Lower lobe of right lung (tissue), 2 donors: ENCODE measurements at regions not wholly inside any gene's neighbourhood (a gene's known extent, or its start where the extent isn't known, plus 50 kb on each side); places are given as distances from the start of the nearest gene placed in this dataset.

Source experiments
- ATAC-seq, 2 donors: fragments of 200-7000 bp; cut with Tn5 transposase; one replicate each; pipeline ENCODE4 v1.9.1; 2020 to 2022; ENCODE audit warnings: mild to moderate bottlenecking in 2 of 2, moderate library complexity in 2 of 2
- DNase-seq: peaks from one replicate; pipeline ENCODE4 v3.0.0-alpha.2; 2020
- H3K27ac ChIP-seq: fragments of 200-600 bp; one replicate; pipeline ENCODE4 v1.8.0; 2022
- H3K27me3 ChIP-seq: fragments of 200-600 bp; one replicate; pipeline ENCODE4 v1.8.0; 2022; ENCODE audit warnings: low read depth
- H3K36me3 ChIP-seq: fragments of 200-600 bp; one replicate; pipeline ENCODE4 v1.8.0; 2022; ENCODE audit warnings: mild to moderate bottlenecking
- H3K4me1 ChIP-seq: fragments of 200-600 bp; one replicate; pipeline ENCODE4 v1.8.0; 2022
- H3K4me3 ChIP-seq: fragments of 200-600 bp; one replicate; pipeline ENCODE4 v1.8.0; 2022; ENCODE audit warnings: mild to moderate bottlenecking
- H3K9me3 ChIP-seq: fragments of 200-600 bp; one replicate; pipeline ENCODE4 v1.8.0; 2022
- intact Hi-C: fragments of 100-400 bp; cut with DNase I; formaldehyde crosslinking; loops from one replicate; pipeline ENCODE4 v1.11.0; 2022
- TF ChIP-seq, protein P1 (sequence below): fragments of 200-600 bp; IDR thresholded peaks from one replicate; pipeline ENCODE4 v1.8.0; 2022; ENCODE audit warnings: antibody characterized with exemption, mild to moderate bottlenecking
- donor health status: DM: no; HTN: yes; CAD: no; lungs with severe emphysema.

DNA sequence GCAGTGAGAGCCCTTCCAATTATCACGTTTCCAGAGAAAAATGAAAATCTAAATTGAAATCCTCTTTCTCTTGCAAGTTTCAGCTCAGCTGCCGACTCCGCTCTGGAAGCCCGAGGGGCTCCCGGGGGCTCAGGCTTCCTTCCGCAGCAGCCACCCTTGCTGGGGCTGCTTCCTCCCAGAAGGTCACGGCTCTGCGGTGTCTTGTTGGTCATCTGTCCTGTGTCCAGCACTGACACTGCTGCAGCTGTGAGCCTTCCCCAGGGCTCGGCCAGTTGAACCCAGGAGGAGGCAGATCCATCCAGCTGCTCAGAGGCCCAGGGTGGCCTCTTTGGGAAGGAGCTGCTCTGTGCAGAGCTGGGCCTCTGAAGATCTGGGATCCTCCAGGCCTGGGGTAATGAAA, 1337.2 kb downstream of the TBC1D22A start:
- intact Hi-C loops: no loop called here
- peaks cover 44% of the 10 kb centered on the region for H3K27me3 ChIP-seq
- TF ChIP-seq, protein P1, sequence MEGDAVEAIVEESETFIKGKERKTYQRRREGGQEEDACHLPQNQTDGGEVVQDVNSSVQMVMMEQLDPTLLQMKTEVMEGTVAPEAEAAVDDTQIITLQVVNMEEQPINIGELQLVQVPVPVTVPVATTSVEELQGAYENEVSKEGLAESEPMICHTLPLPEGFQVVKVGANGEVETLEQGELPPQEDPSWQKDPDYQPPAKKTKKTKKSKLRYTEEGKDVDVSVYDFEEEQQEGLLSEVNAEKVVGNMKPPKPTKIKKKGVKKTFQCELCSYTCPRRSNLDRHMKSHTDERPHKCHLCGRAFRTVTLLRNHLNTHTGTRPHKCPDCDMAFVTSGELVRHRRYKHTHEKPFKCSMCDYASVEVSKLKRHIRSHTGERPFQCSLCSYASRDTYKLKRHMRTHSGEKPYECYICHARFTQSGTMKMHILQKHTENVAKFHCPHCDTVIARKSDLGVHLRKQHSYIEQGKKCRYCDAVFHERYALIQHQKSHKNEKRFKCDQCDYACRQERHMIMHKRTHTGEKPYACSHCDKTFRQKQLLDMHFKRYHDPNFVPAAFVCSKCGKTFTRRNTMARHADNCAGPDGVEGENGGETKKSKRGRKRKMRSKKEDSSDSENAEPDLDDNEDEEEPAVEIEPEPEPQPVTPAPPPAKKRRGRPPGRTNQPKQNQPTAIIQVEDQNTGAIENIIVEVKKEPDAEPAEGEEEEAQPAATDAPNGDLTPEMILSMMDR: no peak
- H3K9me3 ChIP-seq: no peaks in the 10 kb centered on the region
- H3K36me3 ChIP-seq: no peaks in the 10 kb centered on the region
- H3K4me3 ChIP-seq: no peak overlapping the region
- no peak overlapping the region for H3K27ac ChIP-seq
- ATAC-seq (no peak), DNase-seq (no peak)
- H3K4me1 ChIP-seq: no peaks in the 10 kb centered on the region

DNA sequence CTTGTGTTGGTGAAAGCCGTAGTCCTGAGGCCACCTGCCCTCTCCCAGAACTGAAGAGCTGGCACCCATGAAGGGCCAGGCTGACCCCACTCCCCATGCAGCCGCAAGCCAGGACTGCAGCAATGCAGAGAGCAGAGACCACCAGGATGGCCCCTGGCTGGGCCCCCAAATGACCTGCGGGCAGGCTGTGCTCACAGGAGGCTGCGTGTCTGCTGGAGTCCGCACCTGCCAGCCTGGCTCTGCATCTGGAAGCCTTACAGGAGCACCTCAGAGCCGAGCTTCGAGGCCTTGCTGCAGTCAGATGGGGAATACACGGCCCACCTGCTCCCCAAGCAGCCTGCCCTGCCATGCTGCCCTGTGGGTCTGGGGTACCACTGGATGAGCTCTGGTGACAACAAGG, 1336.8 kb downstream of the TBC1D22A start:
- TF ChIP-seq, protein P1: no peak
- H3K27me3 ChIP-seq: peaks cover 39% of the 10 kb centered on the region
- no peaks in the 10 kb centered on the region for H3K4me1 ChIP-seq
- no peaks in the 10 kb centered on the region for H3K36me3 ChIP-seq
- intact Hi-C loops: no loop called here
- DNase-seq (no peak), ATAC-seq (no peak)
- no peak overlapping the region for H3K4me3 ChIP-seq
- no peak overlapping the region for H3K27ac ChIP-seq
- no peaks in the 10 kb centered on the region for H3K9me3 ChIP-seq

DNA sequence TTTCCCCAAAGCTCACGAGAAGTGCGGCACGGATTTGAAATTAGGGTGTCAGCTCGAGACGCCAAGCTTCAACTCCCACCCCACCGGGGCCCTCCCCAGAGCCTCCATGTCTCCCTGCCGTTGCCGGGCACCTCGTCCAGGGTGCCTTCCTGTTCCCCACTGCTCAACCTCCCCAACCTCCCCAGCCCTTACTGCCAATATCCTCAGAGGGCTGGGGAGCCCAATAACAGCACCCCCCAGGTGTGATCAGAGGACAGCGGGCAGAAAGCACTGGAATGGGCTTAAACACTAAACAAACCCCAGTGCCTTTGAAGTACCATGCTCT, 1336.4 kb downstream of the TBC1D22A start:
- Histone ChIP-seq H3K36me3 (no peaks in the 10 kb centered on the region), H3K27ac (no peak overlapping the region), H3K9me3 (no peaks in the 10 kb centered on the region), H3K27me3 (peaks cover 36% of the 10 kb centered on the region), H3K4me1 (no peaks in the 10 kb centered on the region), H3K4me3 (no peak overlapping the region)
- intact Hi-C loops: no loop called here
- ATAC-seq (no peak), DNase-seq (no peak)
- TF ChIP-seq, protein P1: no peak

DNA sequence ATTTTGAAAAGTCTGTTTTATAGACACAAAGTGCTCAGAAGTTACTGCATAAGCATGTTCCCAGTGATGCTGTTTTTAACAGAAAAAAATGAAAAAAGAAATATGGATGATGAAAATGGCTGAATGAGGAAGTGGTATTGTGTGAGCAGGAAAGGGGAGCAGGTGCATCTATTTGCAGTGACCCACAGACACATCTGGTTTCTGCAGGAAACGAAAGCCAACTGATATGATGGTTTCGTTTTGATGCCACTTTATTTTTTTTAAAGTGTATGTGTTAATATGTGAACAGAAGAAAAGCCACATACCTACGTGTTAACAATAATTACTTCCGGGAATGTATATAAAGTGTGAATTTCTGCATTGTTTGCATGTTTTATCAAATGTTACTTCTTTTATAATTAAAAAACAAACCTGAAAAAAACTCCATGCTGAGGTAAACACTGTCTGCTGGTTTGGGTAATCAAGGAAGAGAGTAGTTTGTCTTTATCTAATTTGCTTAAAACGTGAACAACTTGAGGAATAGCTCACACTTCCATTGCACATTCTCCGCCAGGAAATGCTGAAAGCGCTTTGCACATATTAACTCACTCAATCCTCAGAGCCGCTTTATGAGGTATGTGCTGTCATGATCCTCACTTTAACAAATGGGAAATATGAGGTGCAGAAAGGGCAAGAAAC, 1335.9 kb downstream of the TBC1D22A start:
- H3K27ac ChIP-seq: no peak overlapping the region
- no peak overlapping the region for H3K4me3 ChIP-seq
- no peaks in the 10 kb centered on the region for H3K4me1 ChIP-seq
- H3K36me3 ChIP-seq: no peaks in the 10 kb centered on the region
- DNase-seq: no peak
- peaks cover 31% of the 10 kb centered on the region for H3K27me3 ChIP-seq
- ATAC-seq: peak in 1 of 2 donors; percentile 29
- intact Hi-C loops: no loop called here
- H3K9me3 ChIP-seq: no peaks in the 10 kb centered on the region
- TF ChIP-seq, protein P1: no peak

DNA sequence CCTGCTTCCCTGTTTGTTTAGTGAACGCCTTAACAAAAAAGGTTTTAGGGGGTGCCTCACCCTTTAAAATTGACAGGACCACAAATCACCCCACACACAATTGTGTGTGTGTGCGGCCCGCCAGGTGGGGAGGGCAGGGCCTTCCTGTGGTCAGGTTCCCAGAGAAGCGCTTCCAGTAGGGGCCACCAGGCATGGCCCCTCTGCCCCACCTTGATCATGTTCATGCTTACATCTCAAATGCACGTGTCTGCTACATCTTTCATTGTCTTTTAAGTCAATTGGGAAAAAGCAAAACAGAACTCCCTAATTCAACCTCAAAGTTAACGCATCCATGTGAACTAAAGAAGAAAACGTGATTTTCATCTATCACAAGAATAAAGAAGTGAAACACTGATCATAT, 1335.3 kb downstream of the TBC1D22A start:
- DNase-seq (no peak), ATAC-seq (no peak)
- Histone ChIP-seq H3K36me3 (no peaks in the 10 kb centered on the region), H3K27me3 (peaks cover 25% of the 10 kb centered on the region), H3K9me3 (no peaks in the 10 kb centered on the region), H3K4me3 (no peak overlapping the region), H3K4me1 (no peaks in the 10 kb centered on the region), H3K27ac (no peak overlapping the region)
- TF ChIP-seq, protein P1: no peak
- intact Hi-C loops: no loop called here
